ENCODE measurements at regions not wholly inside any gene's neighbourhood (a gene's known extent, or its start where the extent isn't known, plus 50 kb on each side); places are given as distances from the start of the nearest gene placed in this dataset.
"Not testable (repeated sequence)": the region's sequence is repeated elsewhere in the genome, so short reads cannot be mapped to it uniquely, and the experiment has no call there.

DNA sequence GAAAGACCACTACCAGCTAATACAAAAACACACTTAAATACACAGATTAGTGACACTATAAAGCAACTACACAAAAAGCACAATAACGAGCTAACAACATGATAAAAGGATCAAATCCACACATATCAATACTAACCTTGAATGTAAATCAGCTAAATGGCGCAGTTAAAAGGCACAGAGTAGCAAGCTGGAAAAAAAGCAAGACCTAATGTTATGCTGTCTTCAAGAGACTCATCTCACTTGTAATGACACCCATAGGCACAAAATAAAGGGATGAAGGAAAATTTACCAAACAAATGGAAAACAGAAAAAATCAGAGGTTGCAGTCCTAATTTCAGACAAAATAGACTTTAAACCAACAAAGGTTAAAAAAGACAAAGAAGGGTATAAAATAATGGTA, 86.3 kb downstream of the NUS1 start:
- intact Hi-C loops (cut with micrococcal nuclease) = no loop called here
- H3K9me3 Mint-ChIP-seq = peaks cover 15% of the 10 kb centered on the region
- no peaks in the 10 kb centered on the region for H3K4me1 Mint-ChIP-seq (ENCODE audit: low read depth)
- no peak overlapping the region for H3K27ac Mint-ChIP-seq
- no peaks in the 10 kb centered on the region for H3K27me3 Mint-ChIP-seq
- no peak overlapping the region for H3K4me3 Mint-ChIP-seq
- H3K36me3 Mint-ChIP-seq (ENCODE audit: low read depth) = no peaks in the 10 kb centered on the region

DNA sequence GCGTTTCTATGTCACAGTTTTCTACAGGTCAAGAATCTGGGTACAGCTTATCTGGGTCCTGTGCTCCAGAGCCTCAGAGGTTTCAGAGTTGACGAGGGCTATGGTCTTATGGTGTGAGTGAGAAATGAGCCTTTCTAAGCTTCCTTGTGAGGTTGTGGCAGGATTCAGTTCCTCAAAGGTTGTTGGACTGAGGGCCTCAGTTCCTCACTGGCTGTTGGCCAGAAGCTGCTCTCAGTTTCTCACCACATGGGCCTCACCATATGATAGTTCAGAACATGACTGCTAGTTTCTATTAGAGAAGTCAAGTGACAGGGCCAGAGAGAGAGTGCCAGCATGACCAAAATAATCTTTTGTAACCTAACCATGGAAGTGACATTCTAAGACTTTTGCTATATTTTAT, 96.1 kb downstream of the NUS1 start:
- H3K27me3 Mint-ChIP-seq = peaks cover 1% of the 10 kb centered on the region
- H3K27ac Mint-ChIP-seq = no peak overlapping the region
- H3K36me3 Mint-ChIP-seq (ENCODE audit: low read depth) = no peaks in the 10 kb centered on the region
- H3K9me3 Mint-ChIP-seq = no peaks in the 10 kb centered on the region
- intact Hi-C loops (cut with micrococcal nuclease) = loop anchor here (10.0 kb wide), 1 partner anchor 97 kb away; the partner anchor contains the start of gene NUS1
- no peak overlapping the region for H3K4me3 Mint-ChIP-seq
- peaks cover 5% of the 10 kb centered on the region for H3K4me1 Mint-ChIP-seq (ENCODE audit: low read depth)

DNA sequence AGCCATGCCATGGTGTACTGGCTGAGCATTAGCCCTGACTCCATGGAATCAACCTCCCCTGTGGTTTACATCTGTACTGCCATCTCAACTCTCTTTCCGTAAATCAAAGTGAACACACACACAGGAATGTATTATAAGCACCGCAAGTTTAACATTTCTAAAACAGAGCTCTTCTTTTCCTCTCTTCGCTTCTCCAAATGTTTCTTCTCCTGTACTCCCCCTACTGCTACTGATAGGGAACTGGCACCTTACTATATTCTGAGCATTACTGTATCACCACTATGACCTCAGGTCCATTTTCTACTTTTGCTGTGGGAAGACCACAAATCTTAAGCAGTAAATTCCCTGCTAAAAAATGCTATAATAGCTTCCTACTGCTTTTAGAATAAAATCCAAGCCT, 101.2 kb downstream of the NUS1 start:
- H3K27ac Mint-ChIP-seq = no peak overlapping the region
- H3K4me3 Mint-ChIP-seq = no peak overlapping the region
- H3K9me3 Mint-ChIP-seq = no peaks in the 10 kb centered on the region

DNA sequence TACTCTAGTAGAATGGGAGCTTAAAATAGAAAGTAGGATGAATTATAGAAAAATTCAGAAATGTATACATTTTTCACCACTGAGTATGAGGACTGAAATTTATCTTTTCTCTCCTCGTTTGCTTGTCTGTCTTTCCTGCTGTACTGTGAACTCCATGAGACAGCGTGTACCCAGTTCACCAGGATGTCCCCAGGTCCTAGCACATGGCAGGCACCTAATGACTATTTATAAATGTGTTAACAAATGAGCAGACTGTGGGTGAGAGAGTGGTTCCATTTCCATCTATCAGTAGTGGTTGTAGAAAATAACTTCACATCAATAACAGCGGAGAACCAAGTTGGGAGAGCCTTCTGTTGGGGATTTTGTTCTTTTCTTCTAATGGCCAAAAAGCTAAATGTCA, 106.3 kb downstream of the NUS1 start:
- no peak overlapping the region for H3K27ac Mint-ChIP-seq
- H3K9me3 Mint-ChIP-seq = no peaks in the 10 kb centered on the region
- peaks cover 4% of the 10 kb centered on the region for H3K27me3 Mint-ChIP-seq
- intact Hi-C loops (cut with micrococcal nuclease) = no loop called here
- H3K4me3 Mint-ChIP-seq = no peak overlapping the region
- no peaks in the 10 kb centered on the region for H3K4me1 Mint-ChIP-seq (ENCODE audit: low read depth)
- no peaks in the 10 kb centered on the region for H3K36me3 Mint-ChIP-seq (ENCODE audit: low read depth)

More for the DNA sequence above, 101.2 kb downstream of the NUS1 start:
- intact Hi-C loops (cut with micrococcal nuclease) = loop anchor here (10.0 kb wide), 1 partner anchor 102 kb away; the partner anchor contains the start of gene NUS1
- no peaks in the 10 kb centered on the region for H3K27me3 Mint-ChIP-seq
- peaks cover 5% of the 10 kb centered on the region for H3K4me1 Mint-ChIP-seq (ENCODE audit: low read depth)
- no peaks in the 10 kb centered on the region for H3K36me3 Mint-ChIP-seq (ENCODE audit: low read depth)

DNA sequence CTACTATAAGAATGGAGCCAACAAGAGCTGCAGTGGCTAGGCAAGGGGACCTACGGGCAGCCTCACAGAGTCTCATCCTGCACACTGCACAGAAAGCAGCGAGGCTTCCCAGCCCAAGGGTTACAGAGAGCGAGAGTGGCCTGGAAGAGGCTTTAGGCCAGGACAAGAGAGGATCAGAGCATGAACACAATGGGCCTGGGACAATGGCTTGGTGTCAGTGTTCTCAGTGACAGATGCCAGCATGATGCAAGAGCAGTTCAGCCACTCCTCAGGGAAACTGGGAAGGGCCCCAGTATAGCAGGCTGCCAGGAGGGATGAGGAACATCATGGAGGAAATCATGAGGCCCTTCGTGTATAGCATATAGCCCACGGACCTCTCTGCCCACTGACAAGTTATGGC, 108.0 kb downstream of the NUS1 start:
- intact Hi-C loops (cut with micrococcal nuclease) = no loop called here
- H3K36me3 Mint-ChIP-seq (ENCODE audit: low read depth) = no peaks in the 10 kb centered on the region

DNA sequence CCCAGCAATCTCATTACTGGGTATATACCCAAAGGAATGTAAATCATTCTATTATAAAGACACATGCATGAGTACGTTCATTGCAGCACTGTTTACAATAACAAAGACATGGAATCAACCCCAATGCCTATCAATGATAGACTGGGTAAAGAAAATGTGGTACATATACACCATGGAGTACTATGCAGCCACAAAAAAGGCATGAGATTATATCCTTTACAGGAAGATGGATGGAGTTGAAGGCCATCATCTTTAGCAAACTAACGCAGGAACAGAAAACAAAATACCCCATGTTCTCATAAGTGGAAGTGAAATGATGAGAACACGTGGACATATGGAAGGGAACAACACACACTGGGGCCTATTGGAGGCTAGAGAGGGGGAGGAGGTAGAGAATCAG, 115.7 kb downstream of the NUS1 start:
- intact Hi-C loops (cut with micrococcal nuclease) = no loop called here
- Mint-ChIP-seq H3K4me3 (no peak overlapping the region), H3K27ac (no peak overlapping the region)

More for the DNA sequence above, 108.0 kb downstream of the NUS1 start:
- Mint-ChIP-seq H3K4me3 (no peak overlapping the region), H3K4me1 (ENCODE audit: low read depth) (no peaks in the 10 kb centered on the region), H3K9me3 (no peaks in the 10 kb centered on the region), H3K27me3 (peaks cover 4% of the 10 kb centered on the region), H3K27ac (no peak overlapping the region)

DNA sequence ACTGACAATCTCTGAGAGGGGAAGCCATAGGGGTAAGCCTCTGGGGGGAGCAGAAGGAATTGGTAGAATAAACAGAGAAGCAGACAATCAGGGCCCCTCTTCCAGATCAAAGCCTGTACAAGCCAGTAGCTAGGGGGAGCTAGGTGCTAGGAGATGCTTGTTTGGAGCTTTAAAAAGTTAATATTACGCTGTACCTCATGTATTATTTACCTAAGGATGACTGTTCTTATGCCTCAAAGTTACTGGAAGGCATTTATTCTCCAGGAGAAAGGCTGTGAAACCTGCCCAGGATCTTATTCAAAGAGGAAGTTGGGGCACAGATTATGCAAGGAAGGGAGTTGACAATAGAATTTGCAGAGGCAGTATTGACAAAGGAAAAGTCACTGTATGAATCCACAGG, 111.8 kb upstream of the SLC35F1 start:
- Mint-ChIP-seq H3K4me1 (ENCODE audit: low read depth) (no peaks in the 10 kb centered on the region), H3K4me3 (no peak overlapping the region), H3K27me3 (no peaks in the 10 kb centered on the region), H3K27ac (no peak overlapping the region), H3K36me3 (ENCODE audit: low read depth) (no peaks in the 10 kb centered on the region), H3K9me3 (peaks cover 8% of the 10 kb centered on the region)
- intact Hi-C loops (cut with micrococcal nuclease) = no loop called here

More for the DNA sequence above, 115.7 kb downstream of the NUS1 start:
- Mint-ChIP-seq H3K4me1 (ENCODE audit: low read depth) (no peaks in the 10 kb centered on the region), H3K9me3 (peaks cover 8% of the 10 kb centered on the region), H3K27me3 (no peaks in the 10 kb centered on the region), H3K36me3 (ENCODE audit: low read depth) (no peaks in the 10 kb centered on the region)

DNA sequence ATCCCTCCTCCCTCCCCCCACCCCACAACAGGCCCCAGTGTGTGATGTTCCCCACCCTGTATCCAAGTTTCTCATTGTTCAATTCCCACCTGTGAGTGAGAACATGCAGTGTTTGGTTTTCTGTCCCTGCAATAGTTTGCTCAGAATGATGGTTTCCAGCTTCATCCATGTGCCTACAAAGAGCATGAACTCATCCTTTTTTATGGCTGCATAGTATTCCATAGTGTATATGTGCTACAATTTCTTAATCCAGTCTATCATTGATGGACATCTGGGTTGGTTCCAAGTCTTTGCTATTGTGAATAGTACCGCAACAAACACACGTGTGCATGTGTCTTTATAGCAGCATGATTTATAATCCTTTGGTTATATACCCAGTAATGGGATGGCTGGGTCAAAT, 108.2 kb upstream of the SLC35F1 start:
- H3K4me3 Mint-ChIP-seq; H3K4me1 Mint-ChIP-seq (ENCODE audit: low read depth); H3K27me3 Mint-ChIP-seq; H3K27ac Mint-ChIP-seq; H3K9me3 Mint-ChIP-seq; intact Hi-C loops (cut with micrococcal nuclease); H3K36me3 Mint-ChIP-seq (ENCODE audit: low read depth): not testable (repeated sequence)

DNA sequence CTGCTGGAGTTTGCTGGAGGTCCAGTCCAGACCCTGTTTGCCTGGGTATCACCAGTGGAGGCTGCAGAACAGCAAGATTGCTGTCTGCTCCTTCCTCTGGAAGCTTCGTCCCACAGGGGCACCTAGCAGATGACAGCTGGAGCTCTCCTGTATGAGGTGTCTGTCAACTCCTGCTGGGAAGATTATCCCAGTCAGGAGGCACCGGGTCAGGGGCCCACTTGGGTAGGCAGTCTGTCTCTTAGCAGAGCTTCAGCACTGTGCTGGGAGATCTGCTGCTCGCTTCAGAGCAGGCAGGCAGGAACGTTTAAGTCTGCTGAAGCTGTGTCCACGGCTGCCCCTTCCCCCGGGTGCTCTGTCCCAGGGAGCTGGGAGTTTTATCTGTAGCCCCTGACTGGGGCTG, 96.8 kb upstream of the SLC35F1 start:
- H3K4me1 Mint-ChIP-seq (ENCODE audit: low read depth) = no peaks in the 10 kb centered on the region
- H3K27ac Mint-ChIP-seq = no peak overlapping the region
- H3K9me3 Mint-ChIP-seq = no peaks in the 10 kb centered on the region
- H3K4me3 Mint-ChIP-seq = no peak overlapping the region
- intact Hi-C loops (cut with micrococcal nuclease) = no loop called here
- no peaks in the 10 kb centered on the region for H3K27me3 Mint-ChIP-seq
- no peaks in the 10 kb centered on the region for H3K36me3 Mint-ChIP-seq (ENCODE audit: low read depth)

DNA sequence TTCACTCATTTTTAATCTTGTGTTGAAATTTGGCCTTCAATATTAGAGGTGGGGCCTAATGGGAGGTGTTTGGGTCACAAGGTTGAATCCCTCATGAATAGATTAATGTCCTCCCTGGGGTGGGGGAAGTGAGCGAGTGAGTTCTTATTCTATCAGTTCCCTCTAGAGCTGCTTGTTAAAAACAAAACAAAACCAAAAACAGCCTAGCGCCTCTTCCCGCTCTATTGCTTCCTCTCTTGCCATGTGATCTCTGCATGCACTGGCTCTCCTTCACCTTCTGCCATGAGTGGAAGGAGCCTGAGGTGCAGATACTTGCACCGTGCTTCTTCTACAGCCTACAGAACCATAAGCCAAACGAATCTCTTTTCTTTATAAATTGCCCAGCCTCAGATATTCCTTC, 89.6 kb upstream of the SLC35F1 start:
- no peak overlapping the region for H3K4me3 Mint-ChIP-seq
- H3K27me3 Mint-ChIP-seq = no peaks in the 10 kb centered on the region
- H3K4me1 Mint-ChIP-seq (ENCODE audit: low read depth) = no peaks in the 10 kb centered on the region
- H3K9me3 Mint-ChIP-seq = peaks cover 12% of the 10 kb centered on the region
- H3K27ac Mint-ChIP-seq = no peak overlapping the region
- no peaks in the 10 kb centered on the region for H3K36me3 Mint-ChIP-seq (ENCODE audit: low read depth)
- intact Hi-C loops (cut with micrococcal nuclease) = no loop called here

DNA sequence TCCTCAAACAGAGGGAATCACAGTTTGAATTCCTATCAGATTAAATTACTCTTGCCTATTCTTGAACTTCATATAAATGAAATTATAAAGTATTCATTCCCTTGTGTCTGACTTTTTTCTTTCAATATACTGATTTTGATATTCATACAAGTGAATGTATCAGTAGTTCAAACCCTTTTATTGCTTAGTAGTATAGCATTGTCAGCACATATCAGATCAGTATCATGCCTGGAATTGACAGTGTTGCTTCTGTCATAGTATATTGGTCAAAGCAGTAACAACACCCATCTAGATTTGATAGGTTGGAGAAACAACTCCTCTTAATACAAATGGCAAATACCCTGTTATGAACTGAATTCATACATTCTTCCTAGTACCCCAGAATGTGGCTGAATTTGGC, 89.1 kb upstream of the SLC35F1 start:
- Mint-ChIP-seq H3K27me3 (no peaks in the 10 kb centered on the region), H3K36me3 (ENCODE audit: low read depth) (no peaks in the 10 kb centered on the region), H3K4me1 (ENCODE audit: low read depth) (no peaks in the 10 kb centered on the region), H3K9me3 (peaks cover 12% of the 10 kb centered on the region), H3K27ac (no peak overlapping the region), H3K4me3 (no peak overlapping the region)
- intact Hi-C loops (cut with micrococcal nuclease) = no loop called here

DNA sequence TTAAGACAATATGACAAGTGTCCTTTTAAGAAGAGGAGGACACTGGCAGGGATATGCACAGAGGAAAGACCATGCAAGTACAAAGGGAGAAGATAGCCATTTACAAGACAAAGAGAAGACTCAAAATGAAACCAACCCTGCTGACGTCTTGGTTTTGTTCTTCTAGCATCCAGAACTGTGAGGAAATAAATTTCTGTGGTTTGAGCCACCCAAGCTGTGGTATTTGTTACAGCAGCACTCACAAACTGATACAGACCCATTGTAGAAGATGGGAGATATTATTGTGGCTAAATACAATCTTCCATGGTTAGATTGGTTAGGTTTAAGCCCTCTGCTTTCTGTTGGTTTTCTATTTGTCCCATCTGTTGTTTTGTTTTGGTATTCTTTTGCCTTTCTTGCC, 88.6 kb upstream of the SLC35F1 start:
- no peaks in the 10 kb centered on the region for H3K36me3 Mint-ChIP-seq (ENCODE audit: low read depth)
- H3K27me3 Mint-ChIP-seq = no peaks in the 10 kb centered on the region
- no peaks in the 10 kb centered on the region for H3K4me1 Mint-ChIP-seq (ENCODE audit: low read depth)
- H3K27ac Mint-ChIP-seq = no peak overlapping the region
- no peak overlapping the region for H3K4me3 Mint-ChIP-seq
- intact Hi-C loops (cut with micrococcal nuclease) = no loop called here
- H3K9me3 Mint-ChIP-seq = peaks cover 12% of the 10 kb centered on the region

DNA sequence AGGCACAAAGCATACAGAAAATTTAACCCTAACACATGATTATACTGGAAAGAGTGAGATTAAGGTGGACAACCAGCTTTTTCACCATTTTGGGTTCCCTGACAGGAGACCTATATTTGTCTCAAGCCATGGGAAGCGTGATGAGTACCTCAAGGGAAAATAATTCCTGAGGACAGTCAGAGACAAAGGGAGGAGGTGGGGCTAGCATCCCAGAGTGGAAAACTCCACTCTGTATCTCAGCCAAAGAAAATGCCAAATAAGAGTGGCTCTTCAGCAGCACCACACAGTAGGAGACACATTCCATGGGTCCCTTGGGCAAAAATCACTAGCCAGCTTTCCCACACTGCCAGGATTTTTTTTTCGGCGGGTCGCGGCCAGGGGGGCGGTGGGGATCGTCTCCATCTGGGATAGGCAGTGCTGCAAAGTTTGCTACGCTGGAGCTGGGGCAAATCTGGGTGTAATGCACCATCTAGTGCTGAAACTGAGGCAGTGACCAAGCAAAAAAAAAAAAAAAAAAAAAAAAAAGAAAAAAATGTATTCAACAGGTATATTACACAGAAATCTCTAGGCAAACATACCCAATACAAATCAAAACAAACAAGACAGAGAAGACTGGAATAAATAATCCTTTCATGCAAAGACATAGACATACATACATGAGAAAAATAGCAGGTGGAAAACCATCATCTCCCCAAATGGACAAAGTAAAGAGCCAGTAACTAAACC, 77.3 kb upstream of the SLC35F1 start:
- no peak overlapping the region for H3K27ac Mint-ChIP-seq
- H3K4me3 Mint-ChIP-seq = no peak overlapping the region
- no peaks in the 10 kb centered on the region for H3K36me3 Mint-ChIP-seq (ENCODE audit: low read depth)
- intact Hi-C loops (cut with micrococcal nuclease) = loop anchor here (10.0 kb wide), 1 partner anchor 485 kb away; no protein-coding TSS in a partner anchor
- peaks cover 3% of the 10 kb centered on the region for H3K27me3 Mint-ChIP-seq
- H3K9me3 Mint-ChIP-seq = no peaks in the 10 kb centered on the region
- H3K4me1 Mint-ChIP-seq (ENCODE audit: low read depth) = no peaks in the 10 kb centered on the region

DNA sequence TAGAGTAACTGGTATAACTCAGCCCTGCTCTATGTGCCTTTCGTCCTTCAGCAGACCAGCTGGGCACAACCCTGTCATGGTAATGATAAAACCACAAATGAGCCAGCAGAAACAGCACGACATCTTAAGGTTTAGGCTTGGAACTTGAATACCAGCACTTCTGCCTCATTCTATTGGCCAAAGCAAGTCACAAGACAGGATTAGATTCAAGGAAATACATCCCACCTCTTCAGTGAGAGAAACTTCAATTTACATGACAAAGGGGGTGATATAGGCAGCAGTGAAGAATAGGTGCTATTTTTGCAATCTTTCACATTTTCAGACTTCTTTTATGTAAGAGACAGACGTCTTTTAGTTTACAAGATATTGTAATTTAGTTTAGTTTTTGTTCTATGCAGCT, 69.8 kb upstream of the SLC35F1 start:
- no peak overlapping the region for H3K27ac Mint-ChIP-seq
- intact Hi-C loops (cut with micrococcal nuclease) = no loop called here

DNA sequence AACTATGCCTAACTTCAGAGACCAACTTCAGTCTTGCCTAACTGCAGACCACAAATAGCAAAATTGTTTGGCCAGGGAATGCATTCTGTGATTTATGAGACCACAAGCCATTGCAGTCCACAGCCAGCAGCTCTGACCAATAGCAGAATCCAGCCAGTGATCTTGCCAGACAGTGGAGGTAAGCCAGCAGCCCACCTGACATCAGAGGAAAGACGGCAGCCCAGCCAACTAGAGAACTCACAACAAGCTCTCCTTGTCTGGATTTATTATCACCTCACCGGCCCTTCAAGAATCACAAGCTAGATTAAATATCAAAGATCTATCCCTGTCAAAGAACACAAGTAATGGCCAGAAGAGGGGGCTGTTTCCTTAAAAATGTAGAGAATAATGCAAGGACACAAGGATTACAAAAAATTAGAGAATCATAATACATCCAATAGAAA, 66.5 kb upstream of the SLC35F1 start:
- peaks cover 7% of the 10 kb centered on the region for H3K9me3 Mint-ChIP-seq
- intact Hi-C loops (cut with micrococcal nuclease) = no loop called here
- H3K27me3 Mint-ChIP-seq = no peaks in the 10 kb centered on the region
- no peak overlapping the region for H3K4me3 Mint-ChIP-seq
- no peak overlapping the region for H3K27ac Mint-ChIP-seq
- no peaks in the 10 kb centered on the region for H3K36me3 Mint-ChIP-seq (ENCODE audit: low read depth)
- no peaks in the 10 kb centered on the region for H3K4me1 Mint-ChIP-seq (ENCODE audit: low read depth)

More for the DNA sequence above, 69.8 kb upstream of the SLC35F1 start:
- no peaks in the 10 kb centered on the region for H3K27me3 Mint-ChIP-seq
- H3K4me1 Mint-ChIP-seq (ENCODE audit: low read depth) = no peaks in the 10 kb centered on the region
- no peak overlapping the region for H3K4me3 Mint-ChIP-seq
- H3K36me3 Mint-ChIP-seq (ENCODE audit: low read depth) = no peaks in the 10 kb centered on the region
- H3K9me3 Mint-ChIP-seq = no peaks in the 10 kb centered on the region
